ENCODE measurements at regions not wholly inside any gene's neighbourhood (a gene's known extent, or its start where the extent isn't known, plus 50 kb on each side); places are given as distances from the start of the nearest gene placed in this dataset.

- TF ChIP-seq ZNF274 (IDR thresholded peaks at IDR 0.05; ENCODE audit: borderline replicate concordance, extremely low read depth, low read length) (no peak), POU5F1 (IDR thresholded peaks at IDR 0.05; ENCODE audit: low read depth, low read length) (no peak), SP1 (IDR thresholded peaks at IDR 0.05; ENCODE audit: low read depth, low read length) (no peak)
Observed at GRCh38 chr17:36870720-36870999, 66.6 kb upstream of the LHX1 start (continued).
